GM19397 (cell line): ENCODE measurements at regions not wholly inside any gene's neighbourhood (a gene's known extent, or its start where the extent isn't known, plus 50 kb on each side); places are given as distances from the start of the nearest gene placed in this dataset.

Experiments
- ATAC-seq: cut with Tn5 transposase; IDR thresholded peaks from one replicate; pipeline ENCODE4 v1.9.1; 2021; ENCODE audit warnings: mild to moderate bottlenecking, moderate library complexity; ENCODE audit not compliant: unreplicated experiment

DNA sequence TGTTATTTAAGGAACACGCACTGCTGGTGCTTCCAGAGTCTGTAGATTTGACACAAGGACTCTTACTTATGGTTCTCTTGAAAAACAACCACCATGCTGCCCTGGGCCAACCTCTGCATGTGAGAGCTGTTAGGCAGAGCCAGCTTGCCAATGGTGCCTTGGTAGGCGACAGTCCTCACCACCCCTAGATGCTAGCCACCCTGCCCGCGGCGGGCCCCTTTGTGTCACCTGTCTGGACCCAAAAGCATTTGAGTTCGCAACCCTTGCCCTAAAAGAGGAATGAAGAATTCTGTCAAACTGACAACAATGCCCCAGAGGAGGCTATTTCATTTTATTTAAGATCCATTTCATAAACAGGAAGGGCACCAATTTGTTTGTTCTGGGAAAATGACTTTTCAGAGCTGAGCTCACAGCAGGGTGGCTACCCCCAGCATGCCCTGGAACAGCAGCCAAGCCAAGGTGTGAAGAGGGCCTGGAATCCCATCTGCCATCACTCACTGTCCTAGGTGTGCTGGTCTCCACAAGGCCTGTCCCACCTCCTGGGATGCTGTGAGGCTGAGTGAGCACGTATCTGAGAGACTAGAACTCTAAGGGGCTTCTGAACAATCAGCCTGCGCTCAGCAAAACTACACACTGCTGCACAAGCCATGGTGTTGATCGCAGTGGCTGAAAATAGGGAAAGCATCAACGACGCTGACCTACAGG, 63.8 kb upstream of the FZD10 start:
- ATAC-seq: no peak

DNA sequence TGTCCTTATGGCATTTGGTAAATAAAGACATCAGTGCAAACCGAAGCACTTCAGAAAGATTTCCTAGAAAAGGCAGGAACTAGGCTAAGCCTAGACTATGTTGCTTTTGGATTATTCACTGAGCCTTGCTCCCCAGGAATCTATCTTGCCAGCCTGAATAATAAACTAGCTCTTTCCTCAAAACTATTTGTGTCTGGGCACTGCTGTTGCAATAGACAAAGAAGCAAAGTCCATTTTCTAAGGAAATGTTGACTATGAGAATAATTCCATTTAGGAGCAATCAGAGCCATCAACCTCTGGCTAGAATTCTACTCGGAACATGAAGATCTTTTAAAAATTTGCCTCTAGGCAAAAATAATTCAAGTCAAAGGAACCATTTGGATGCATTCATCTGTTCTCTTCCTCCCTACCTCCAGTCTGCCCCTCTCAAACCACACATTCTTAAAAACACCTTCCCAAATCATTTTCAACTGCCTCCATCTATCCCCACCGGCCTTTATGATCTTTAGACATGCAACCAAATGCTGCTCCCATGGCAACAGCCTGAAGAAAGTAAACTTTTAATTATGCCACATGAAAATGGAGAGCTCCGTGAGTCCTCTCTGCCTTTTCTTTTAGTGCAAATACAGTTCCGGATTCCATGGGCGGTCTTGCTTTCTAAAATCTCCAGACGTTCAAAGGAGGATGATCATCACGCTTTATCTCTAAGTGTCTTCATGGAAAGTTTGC, 61.5 kb upstream of the FZD10 start:
- no peak for ATAC-seq

GRCh38 chr12:130101370-130101769, 60.9 kb upstream of the FZD10 start:
- ATAC-seq: no peak

GRCh38 chr12:130102266-130102665, 60.0 kb upstream of the FZD10 start:
- no peak for ATAC-seq

DNA sequence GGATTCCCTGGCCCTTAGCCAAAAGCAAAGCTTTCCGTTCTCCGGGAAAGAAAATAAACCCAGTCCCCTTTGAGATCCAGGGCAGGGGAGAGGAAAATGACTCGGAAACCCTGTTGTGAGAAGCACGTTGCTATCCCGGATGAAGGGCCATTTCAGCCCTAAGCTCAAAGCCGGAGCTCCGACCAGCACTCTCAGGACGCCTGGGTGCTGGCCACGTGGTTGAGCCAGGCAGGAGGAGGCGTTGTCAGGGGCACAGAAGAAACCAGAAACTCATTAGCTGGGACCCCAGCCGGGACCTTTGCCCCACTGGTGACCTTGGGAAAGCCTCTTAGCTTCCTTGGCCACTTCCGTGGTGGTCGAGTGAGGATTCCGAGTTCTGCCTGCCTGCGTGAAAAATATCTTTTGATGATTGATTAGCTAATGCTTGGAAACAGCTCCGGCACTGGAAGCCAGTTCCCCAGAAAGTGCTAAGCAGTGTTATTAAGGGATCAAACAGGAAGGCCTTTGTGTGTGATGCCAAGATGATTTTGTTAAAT, 57.6 kb upstream of the FZD10 start:
- ATAC-seq: no peak

DNA sequence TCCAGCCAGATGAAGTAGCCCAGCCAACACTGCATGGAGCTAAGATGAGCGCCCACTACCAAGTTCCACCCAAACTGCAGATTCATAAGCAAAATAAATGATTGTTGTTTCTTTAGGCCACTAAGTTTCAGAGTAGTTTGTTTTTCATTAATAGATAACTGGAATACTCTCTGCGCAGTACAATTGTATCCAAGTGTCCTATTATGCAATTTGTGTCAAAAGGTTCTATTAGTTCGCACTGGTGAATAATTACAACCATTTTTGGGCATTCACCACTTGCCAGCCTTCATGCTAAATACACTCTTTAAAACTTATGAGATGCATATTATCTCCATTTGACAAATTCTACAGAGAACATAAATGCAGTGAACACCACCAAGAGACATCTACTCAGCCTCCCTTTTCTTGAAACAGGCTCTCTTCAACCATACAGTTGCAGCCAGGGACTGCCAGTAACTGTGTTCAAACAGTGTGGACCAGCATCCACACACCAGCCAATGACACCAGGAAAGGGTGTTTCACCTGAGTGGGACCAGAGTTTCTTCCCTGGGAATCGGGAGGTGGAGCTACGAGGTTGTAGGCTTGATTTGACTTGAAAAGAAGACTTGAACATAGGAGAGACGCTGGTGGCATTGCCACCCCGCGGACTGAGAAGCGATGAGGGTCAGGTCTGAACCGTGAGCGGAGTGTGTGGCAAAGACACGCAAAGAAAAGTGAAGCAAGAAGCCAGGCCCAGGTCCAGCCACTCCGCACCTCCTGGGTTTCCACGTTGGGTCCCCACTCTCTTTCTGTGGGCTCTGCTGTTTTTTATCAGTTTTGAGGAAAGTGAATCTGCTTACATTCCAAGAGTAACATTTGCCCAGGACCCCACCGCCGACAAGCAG, 53.0 kb upstream of the FZD10 start:
- ATAC-seq: no peak

GRCh38 chr12:130110914-130111313, 51.4 kb upstream of the FZD10 start:
- ATAC-seq: no peak

DNA sequence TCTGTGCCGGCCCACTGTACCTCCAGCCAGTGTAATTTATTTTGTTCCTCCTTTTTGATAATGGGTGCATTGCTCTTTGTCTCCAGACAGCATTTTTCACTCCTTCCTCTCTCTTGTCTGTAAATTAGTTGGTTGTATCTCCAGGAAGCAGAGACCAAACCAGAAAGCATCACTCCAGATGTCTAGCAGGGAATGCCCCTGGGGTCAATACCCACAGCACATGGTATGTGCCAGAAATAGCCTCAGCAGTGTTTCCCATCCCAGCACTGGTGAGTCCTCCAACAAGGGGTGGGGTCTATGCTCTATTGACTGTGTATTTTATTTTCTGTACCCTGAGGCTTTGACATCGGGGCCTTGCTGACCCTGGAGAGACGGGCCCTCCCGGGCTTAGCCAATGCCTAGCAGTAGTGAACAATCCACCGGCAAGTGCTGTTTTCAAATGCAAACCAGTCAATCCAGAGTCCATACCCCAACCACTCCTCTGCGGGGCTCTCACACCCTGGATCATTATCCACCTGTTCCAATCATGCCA, 50.2 kb upstream of the FZD10 start:
- ATAC-seq: no peak
